ENCODE measurements at regions not wholly inside any gene's neighbourhood (a gene's known extent, or its start where the extent isn't known, plus 50 kb on each side); places are given as distances from the start of the nearest gene placed in this dataset.

DNA sequence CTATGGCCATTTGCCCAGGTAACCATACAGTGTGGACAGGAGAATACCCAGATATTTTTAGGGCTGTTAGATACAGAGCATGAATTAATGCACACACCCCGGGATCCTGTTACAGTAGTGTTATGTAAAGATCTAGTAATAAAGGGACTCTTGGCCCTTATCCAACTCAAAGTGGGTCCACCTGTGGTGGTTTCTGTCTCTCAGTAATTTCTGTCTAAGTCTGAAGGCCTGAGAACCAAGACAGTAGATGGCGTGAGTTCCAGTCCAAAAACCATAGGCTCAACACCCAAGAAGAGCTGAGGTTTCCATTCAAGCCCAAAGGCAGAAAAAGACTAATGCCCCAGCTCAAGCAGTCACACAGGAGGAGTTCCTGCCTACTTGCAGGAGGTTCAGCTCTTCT is 277.7 kb downstream of the ZEB1 start:
- TF ChIP-seq, protein P1, sequence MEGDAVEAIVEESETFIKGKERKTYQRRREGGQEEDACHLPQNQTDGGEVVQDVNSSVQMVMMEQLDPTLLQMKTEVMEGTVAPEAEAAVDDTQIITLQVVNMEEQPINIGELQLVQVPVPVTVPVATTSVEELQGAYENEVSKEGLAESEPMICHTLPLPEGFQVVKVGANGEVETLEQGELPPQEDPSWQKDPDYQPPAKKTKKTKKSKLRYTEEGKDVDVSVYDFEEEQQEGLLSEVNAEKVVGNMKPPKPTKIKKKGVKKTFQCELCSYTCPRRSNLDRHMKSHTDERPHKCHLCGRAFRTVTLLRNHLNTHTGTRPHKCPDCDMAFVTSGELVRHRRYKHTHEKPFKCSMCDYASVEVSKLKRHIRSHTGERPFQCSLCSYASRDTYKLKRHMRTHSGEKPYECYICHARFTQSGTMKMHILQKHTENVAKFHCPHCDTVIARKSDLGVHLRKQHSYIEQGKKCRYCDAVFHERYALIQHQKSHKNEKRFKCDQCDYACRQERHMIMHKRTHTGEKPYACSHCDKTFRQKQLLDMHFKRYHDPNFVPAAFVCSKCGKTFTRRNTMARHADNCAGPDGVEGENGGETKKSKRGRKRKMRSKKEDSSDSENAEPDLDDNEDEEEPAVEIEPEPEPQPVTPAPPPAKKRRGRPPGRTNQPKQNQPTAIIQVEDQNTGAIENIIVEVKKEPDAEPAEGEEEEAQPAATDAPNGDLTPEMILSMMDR (IDR thresholded peaks at IDR 0.05; ENCODE audit: poor library complexity), result no peak
- no peak for TF ChIP-seq EZH2phosphoT487 (IDR thresholded peaks at IDR 0.05; ENCODE audit: low read depth, severe bottlenecking, unreplicated experiment)
- no peak for TF ChIP-seq EZH2 (IDR thresholded peaks at IDR 0.05; ENCODE audit: borderline replicate concordance)

Data from hepatocyte (in vitro differentiated cells).